ENCODE measurements at regions not wholly inside any gene's neighbourhood (a gene's known extent, or its start where the extent isn't known, plus 50 kb on each side); places are given as distances from the start of the nearest gene placed in this dataset.

DNA sequence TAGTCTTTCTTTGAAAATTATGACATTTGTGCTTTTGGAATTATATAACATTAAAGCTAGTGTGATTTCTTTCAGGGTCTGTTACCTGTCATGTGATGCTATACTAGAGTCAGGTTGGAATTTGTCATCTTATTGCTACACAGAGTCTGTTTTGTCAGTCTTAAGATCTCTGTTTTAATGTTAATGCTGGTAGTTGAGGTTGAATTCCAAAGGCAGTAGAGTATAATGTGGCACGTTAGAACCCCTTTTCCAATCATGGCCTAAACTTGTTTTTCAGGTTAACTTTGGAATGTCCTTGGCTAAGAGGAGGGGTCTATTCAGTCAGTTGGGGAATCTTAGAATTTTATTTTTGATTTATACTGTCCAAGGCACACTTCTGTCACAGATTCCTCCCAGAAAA, 258.5 kb downstream of the PABPC4L start:
- intact Hi-C loops (cut with DNase I; ENCODE audit: low total_unique reads) (no loop called here), in situ Hi-C loops (cut with MboI; ENCODE audit: low pct_ligation_motif_present in 1 of 4, low pct_unique_long_range_greater_than_20kb in 1 of 4, low sequenced_read_pairs in 3 of 4) (no loop called here)
- Histone ChIP-seq H3K36me3 (no peaks in the 10 kb centered on the region), H3K4me3 (no peak overlapping the region), H3K27me3 (no peaks in the 10 kb centered on the region), H3K4me1 (no peaks in the 10 kb centered on the region), H3K9me3 (no peaks in the 10 kb centered on the region), H3K27ac (no peak overlapping the region)
- TF ChIP-seq EP300 (IDR thresholded peaks at IDR 0.05; ENCODE audit: low read depth) (no peak), CTCF (IDR thresholded peaks at IDR 0.05) (no peak)
- DNase-seq = no peak
- WGBS, 2 donors (ENCODE audit: low coverage in 1 of 2) = 29 to 40% methylated on average over 1 of the region's 1 CpG

- intact Hi-C loops (cut with DNase I; ENCODE audit: low total_unique reads) (no loop called here), in situ Hi-C loops (cut with MboI; ENCODE audit: low pct_ligation_motif_present in 1 of 4, low pct_unique_long_range_greater_than_20kb in 1 of 4, low sequenced_read_pairs in 3 of 4) (no loop called here)
- DNase-seq = no peak
- Histone ChIP-seq H3K9me3 (no peaks in the 10 kb centered on the region), H3K4me1 (no peaks in the 10 kb centered on the region), H3K36me3 (no peaks in the 10 kb centered on the region), H3K4me3 (no peak overlapping the region), H3K27ac (no peak overlapping the region), H3K27me3 (no peaks in the 10 kb centered on the region)
- TF ChIP-seq POLR2A (IDR thresholded peaks at IDR 0.05) = no peak
- no peak for TF ChIP-seq CTCF (IDR thresholded peaks at IDR 0.05)
- no peak for TF ChIP-seq POLR2AphosphoS5 (IDR thresholded peaks at IDR 0.05)
- no peak for TF ChIP-seq EP300 (IDR thresholded peaks at IDR 0.05; ENCODE audit: low read depth)
Measured at GRCh38 chr4:133938061-133938460, 263.5 kb downstream of the PABPC4L start.

GRCh38 chr4:133929531-133930239, 271.9 kb downstream of the PABPC4L start:
- H3K4me3 ChIP-seq = no peak overlapping the region
- no peak for DNase-seq
- no peaks in the 10 kb centered on the region for H3K36me3 ChIP-seq
- intact Hi-C loops (cut with DNase I; ENCODE audit: low total_unique reads) (no loop called here), in situ Hi-C loops (cut with MboI; ENCODE audit: low pct_ligation_motif_present in 1 of 4, low pct_unique_long_range_greater_than_20kb in 1 of 4, low sequenced_read_pairs in 3 of 4) (no loop called here)
- no peaks in the 10 kb centered on the region for H3K4me1 ChIP-seq
- H3K27ac ChIP-seq = no peak overlapping the region
- no peak for TF ChIP-seq CTCF (IDR thresholded peaks at IDR 0.05)
- no peak for TF ChIP-seq EP300 (IDR thresholded peaks at IDR 0.05; ENCODE audit: low read depth)
- no peak for TF ChIP-seq POLR2A (IDR thresholded peaks at IDR 0.05)
- WGBS, 2 donors (ENCODE audit: low coverage in 1 of 2) = 80 to 83% methylated on average over 1 of the region's 1 CpG
- H3K27me3 ChIP-seq = no peaks in the 10 kb centered on the region
- no peaks in the 10 kb centered on the region for H3K9me3 ChIP-seq

DNA sequence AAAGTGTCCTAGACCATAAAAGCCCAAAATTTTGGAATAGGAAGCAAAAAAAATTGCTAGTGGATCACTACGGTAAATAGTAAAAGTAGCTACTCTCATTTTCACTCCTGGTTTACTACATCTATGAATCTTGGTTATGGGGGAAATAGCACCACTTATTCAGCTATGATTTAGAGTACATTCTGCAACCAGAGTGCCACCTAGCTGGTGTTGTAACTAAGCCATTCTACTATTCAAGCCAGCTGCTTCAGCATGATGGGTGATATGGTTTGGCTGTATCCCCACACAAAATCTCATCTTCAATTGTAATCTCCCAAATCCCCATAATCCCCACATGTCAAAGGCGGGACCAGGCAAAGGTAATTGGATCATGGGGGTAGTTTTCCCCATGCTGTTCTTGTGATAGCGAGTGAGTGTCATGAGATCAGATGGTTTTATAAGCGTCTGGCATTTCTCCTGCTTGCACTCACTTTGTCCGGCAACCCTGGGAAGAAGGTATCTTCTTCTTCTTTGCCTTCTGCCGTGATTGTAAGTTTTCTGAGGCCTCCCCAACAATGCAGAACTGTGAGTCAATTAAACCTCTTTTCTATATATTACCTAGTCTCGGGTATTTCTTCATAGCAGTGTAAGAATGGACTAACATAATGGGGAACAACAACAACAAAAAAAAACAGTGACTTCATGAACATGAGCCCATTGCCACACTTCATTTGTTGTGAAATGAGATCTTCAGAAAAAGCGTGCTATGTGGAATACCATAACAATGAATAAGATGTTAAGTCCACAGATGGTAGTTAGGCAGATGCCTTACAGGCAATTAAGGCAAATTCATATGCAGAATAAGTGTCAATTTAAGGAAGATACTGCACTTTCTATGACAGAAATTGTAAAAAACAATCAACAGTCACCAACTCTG, 280.1 kb downstream of the PABPC4L start:
- DNase-seq = no peak
- WGBS, 2 donors (ENCODE audit: low coverage in 1 of 2) = 82 to 83% methylated on average over 8 of the region's 8 CpGs
- intact Hi-C loops (cut with DNase I; ENCODE audit: low total_unique reads) = no loop called here

More for the DNA sequence above, 280.1 kb downstream of the PABPC4L start:
- no peak overlapping the region for H3K27ac ChIP-seq
- TF ChIP-seq EP300 (IDR thresholded peaks at IDR 0.05; ENCODE audit: low read depth) (no peak), POLR2AphosphoS5 (IDR thresholded peaks at IDR 0.05) (no peak), POLR2A (IDR thresholded peaks at IDR 0.05) (no peak), CTCF (IDR thresholded peaks at IDR 0.05) (no peak)
- no peaks in the 10 kb centered on the region for H3K27me3 ChIP-seq
- in situ Hi-C loops (cut with MboI; ENCODE audit: low pct_ligation_motif_present in 1 of 4, low pct_unique_long_range_greater_than_20kb in 1 of 4, low sequenced_read_pairs in 3 of 4) = no loop called here
- H3K4me1 ChIP-seq = no peaks in the 10 kb centered on the region
- no peaks in the 10 kb centered on the region for H3K9me3 ChIP-seq
- H3K4me3 ChIP-seq = no peak overlapping the region
- no peaks in the 10 kb centered on the region for H3K36me3 ChIP-seq
